Stimulated activated naive CD4-positive, alpha-beta T cell treated with Interleukin-2 at 50 U/mL for 16 hours (primary cell): ENCODE measurements at regions not wholly inside any gene's neighbourhood (a gene's known extent, or its start where the extent isn't known, plus 50 kb on each side); places are given as distances from the start of the nearest gene placed in this dataset.

ENCODE experiments used
- DNase-seq: peaks from one replicate; lab custom pipeline; 2025; lab: John Stamatoyannopoulos, UW

GRCh38 chr12:11978726-11979384, 91.9 kb upstream of the BCL2L14 start:
- no peak for DNase-seq

- no peak for DNase-seq
Measured at GRCh38 chr12:11980115-11980514, 90.6 kb upstream of the BCL2L14 start.

GRCh38 chr12:11981121-11981733, 89.5 kb upstream of the BCL2L14 start:
- DNase-seq, result peak; percentile 48

GRCh38 chr12:11984417-11984816, 86.3 kb upstream of the BCL2L14 start:
- DNase-seq, result no peak

GRCh38 chr12:11986165-11986564, 84.6 kb upstream of the BCL2L14 start:
- DNase-seq, result no peak

GRCh38 chr12:11987901-11988300, 82.8 kb upstream of the BCL2L14 start:
- no peak for DNase-seq

GRCh38 chr12:11991604-11992003, 79.1 kb upstream of the BCL2L14 start:
- no peak for DNase-seq

- DNase-seq, result no peak
Measured at GRCh38 chr12:11992515-11992914, 78.2 kb upstream of the BCL2L14 start.

- DNase-seq, result peak; percentile 39
Measured at GRCh38 chr12:11998307-11998943, 72.3 kb upstream of the BCL2L14 start.

GRCh38 chr12:11998944-11999315, 71.8 kb upstream of the BCL2L14 start:
- DNase-seq, result no peak

GRCh38 chr12:12003609-12004008, 67.1 kb upstream of the BCL2L14 start:
- DNase-seq, result no peak

GRCh38 chr12:12004524-12004923, 66.2 kb upstream of the BCL2L14 start:
- no peak for DNase-seq

GRCh38 chr12:12007001-12007712, 63.6 kb upstream of the BCL2L14 start:
- DNase-seq, result peak; percentile 88

GRCh38 chr12:12007713-12008231, 63.0 kb upstream of the BCL2L14 start:
- DNase-seq, result no peak

- DNase-seq, result peak; percentile 64
Measured at GRCh38 chr12:12008232-12008850, 62.4 kb upstream of the BCL2L14 start.

GRCh38 chr12:12008931-12009611, 61.7 kb upstream of the BCL2L14 start:
- peak; percentile 61 for DNase-seq

- peak; percentile 27 for DNase-seq
Measured at GRCh38 chr12:12009749-12010276, 60.9 kb upstream of the BCL2L14 start.

GRCh38 chr12:12010277-12011039, 60.3 kb upstream of the BCL2L14 start:
- peak; percentile 75 for DNase-seq

GRCh38 chr12:12011880-12012260, 58.9 kb upstream of the BCL2L14 start:
- no peak for DNase-seq

- no peak for DNase-seq
Measured at GRCh38 chr12:12015073-12015685, 55.6 kb upstream of the BCL2L14 start.
